HG02571 (cell line): ENCODE measurements at regions not wholly inside any gene's neighbourhood (a gene's known extent, or its start where the extent isn't known, plus 50 kb on each side); places are given as distances from the start of the nearest gene placed in this dataset.

Experiments
- ATAC-seq: cut with Tn5 transposase; IDR thresholded peaks from one replicate; pipeline ENCODE4 v1.9.1; 2021; ENCODE audit warnings: mild to moderate bottlenecking, moderate library complexity; ENCODE audit not compliant: unreplicated experiment

GRCh38 chr12:87120440-87120839 lies 864.2 kb upstream of the MGAT4C start:
- ATAC-seq: no peak

- ATAC-seq: no peak
These were observed 863.5 kb upstream of the MGAT4C start for GRCh38 chr12:87119713-87120112.

- ATAC-seq: no peak
These were observed 861.3 kb upstream of the MGAT4C start for GRCh38 chr12:87117526-87117925.

- no peak for ATAC-seq
These were observed 860.6 kb upstream of the MGAT4C start for GRCh38 chr12:87116780-87117179.

GRCh38 chr12:87112571-87113345 lies 856.6 kb upstream of the MGAT4C start:
- no peak for ATAC-seq

- ATAC-seq: no peak
These were observed 851.6 kb upstream of the MGAT4C start for GRCh38 chr12:87107766-87108165.

- no peak for ATAC-seq
These were observed 851.1 kb upstream of the MGAT4C start for GRCh38 chr12:87107270-87107669.

GRCh38 chr12:87096082-87096585 lies 839.9 kb upstream of the MGAT4C start:
- no peak for ATAC-seq

- no peak for ATAC-seq
These were observed 838.2 kb upstream of the MGAT4C start for GRCh38 chr12:87094356-87094755.

GRCh38 chr12:87092421-87092820 lies 836.2 kb upstream of the MGAT4C start:
- ATAC-seq: no peak

- ATAC-seq: no peak
These were observed 830.1 kb upstream of the MGAT4C start for GRCh38 chr12:87086118-87086891.

- no peak for ATAC-seq
These were observed 829.1 kb upstream of the MGAT4C start for GRCh38 chr12:87085286-87085685.

- no peak for ATAC-seq
These were observed 826.6 kb upstream of the MGAT4C start for GRCh38 chr12:87082756-87083155.

GRCh38 chr12:87074781-87075180 lies 818.6 kb upstream of the MGAT4C start:
- no peak for ATAC-seq

GRCh38 chr12:87066326-87066725 lies 810.1 kb upstream of the MGAT4C start:
- no peak for ATAC-seq

GRCh38 chr12:87059231-87059630 lies 803.0 kb upstream of the MGAT4C start:
- ATAC-seq: no peak

- no peak for ATAC-seq
These were observed 798.0 kb upstream of the MGAT4C start for GRCh38 chr12:87054226-87054625.

- no peak for ATAC-seq
These were observed 795.4 kb upstream of the MGAT4C start for GRCh38 chr12:87051621-87052020.

GRCh38 chr12:87047691-87048090 lies 791.5 kb upstream of the MGAT4C start:
- ATAC-seq: no peak

- ATAC-seq: no peak
These were observed 783.3 kb upstream of the MGAT4C start for GRCh38 chr12:87039536-87039935.

GRCh38 chr12:87038098-87038497 lies 781.9 kb upstream of the MGAT4C start:
- ATAC-seq: no peak

GRCh38 chr12:87025976-87026375 lies 769.8 kb upstream of the MGAT4C start:
- ATAC-seq: no peak
